SHP77 (cell line): ENCODE measurements at regions not wholly inside any gene's neighbourhood (a gene's known extent, or its start where the extent isn't known, plus 50 kb on each side); places are given as distances from the start of the nearest gene placed in this dataset.

Source experiments
- DNase-seq, 2 experiments: peaks; one replicate each; lab custom pipeline; 2025; lab: John Stamatoyannopoulos, UW

DNA sequence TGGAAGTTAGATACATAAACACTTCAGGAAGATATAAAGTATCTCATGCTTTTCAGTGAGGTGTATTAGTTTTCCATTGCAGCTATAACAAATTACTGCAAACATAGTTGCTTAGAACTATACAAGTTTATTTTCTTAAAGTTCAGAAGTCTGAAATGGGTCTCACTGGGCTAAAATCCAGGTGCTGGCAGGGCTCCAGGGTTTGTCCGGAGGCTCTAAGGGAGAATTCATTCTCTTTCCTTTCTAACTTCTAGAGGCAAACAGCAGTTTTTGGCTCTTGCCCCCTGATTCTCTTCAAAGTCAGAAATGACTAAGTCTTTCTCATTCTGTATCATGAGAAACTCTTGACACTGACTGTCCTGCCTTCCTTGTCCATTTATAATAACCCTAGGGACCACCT is 138.8 kb downstream of the AASDHPPT start:
- no peak for DNase-seq

DNA sequence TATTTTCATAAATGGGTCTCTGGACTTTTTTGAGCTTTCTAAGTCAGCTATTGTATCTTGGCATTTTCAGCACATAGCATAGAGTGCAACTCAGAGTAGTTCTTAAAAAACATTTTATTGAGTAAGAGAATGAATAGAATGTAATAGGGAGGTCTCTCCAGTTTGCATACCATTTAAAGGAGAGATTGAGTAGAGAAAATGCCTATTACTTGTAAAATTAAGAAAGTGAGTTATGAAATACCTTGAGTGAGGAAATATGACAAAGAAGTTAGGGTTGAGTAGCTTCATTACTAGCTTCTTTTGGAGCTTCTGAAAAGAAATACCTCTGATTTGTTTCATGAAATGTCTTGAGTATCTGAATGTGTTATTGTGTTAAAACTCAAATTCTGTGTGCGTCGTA is 140.0 kb downstream of the AASDHPPT start:
- DNase-seq: no peak

DNA sequence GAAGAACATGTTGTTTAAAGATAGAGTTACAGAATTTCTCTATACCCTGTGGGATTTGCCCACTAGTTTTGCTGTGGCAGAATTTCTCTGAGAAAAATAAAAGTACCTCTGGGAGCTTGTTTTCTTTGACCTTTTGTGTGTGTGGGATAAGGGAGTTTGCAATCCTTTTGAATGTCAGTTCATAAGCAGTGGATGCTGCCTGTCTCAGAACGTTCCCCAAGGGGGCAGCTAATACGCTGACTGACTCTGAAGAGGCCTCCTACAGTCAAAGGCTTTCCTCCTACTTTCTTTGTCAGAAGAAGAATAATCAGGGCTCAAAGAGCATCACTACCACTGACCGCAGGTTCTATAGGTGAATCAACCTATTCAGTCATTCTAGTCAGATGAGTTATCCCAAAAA is 140.6 kb downstream of the AASDHPPT start:
- no peak for DNase-seq

DNA sequence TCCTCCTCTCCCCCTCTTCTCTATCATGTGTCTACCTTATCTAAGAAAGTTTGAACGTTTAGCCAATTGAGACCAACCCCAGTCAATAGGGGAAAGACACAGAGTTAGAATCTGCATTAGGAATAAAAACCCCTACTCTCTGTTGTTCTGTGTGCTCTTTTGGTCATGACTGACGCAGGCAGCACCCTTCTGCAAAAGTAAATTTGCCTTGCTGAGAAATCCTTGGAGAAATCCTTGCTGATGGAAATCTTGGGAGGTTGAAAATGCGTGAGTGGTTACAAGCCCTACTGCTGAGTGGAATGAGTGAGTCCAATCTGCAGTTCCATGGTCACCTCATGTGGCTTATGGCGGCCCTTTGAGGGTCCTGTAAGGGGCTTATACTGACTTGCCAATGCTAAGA is 145.2 kb downstream of the AASDHPPT start:
- no peak for DNase-seq

DNA sequence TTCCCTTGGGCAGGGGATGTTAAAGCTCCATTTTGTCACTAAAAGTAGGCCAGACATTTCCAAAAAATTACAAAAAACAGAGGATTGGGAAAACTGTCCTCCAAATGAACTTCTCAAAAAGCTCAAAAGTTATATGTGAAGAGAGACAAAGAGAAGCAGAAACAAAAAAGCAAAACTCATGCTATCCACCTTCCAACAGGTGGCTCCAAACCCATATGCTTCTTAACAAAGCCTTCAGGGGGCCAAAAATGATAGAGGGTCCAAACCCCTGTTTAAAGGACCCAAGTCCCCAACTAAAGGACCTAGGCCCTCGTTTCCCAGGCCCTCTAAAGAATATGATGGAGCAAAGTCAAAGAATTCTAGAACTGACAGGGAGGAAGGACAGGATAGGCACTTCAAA is 146.7 kb downstream of the AASDHPPT start:
- DNase-seq: no peak

DNA sequence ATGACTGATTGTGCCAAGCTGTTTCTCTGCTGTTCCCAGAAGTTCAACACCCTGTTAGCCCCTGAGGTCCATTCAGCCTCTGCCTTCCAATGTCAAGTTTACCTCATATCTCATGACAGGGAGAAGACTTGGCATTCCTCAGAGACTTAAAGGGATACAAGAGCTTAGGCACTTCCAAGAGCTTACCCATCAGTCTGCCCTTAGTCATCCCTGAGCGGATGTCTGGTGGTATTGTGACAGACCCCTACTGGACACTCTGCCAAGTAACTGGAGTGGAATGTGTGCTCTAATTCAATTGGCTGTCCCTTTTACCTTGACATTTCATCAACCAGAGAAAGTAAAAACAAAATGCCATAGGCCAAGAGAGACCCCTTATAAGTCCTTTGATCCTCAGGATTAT is 151.5 kb downstream of the AASDHPPT start:
- no peak for DNase-seq

DNA sequence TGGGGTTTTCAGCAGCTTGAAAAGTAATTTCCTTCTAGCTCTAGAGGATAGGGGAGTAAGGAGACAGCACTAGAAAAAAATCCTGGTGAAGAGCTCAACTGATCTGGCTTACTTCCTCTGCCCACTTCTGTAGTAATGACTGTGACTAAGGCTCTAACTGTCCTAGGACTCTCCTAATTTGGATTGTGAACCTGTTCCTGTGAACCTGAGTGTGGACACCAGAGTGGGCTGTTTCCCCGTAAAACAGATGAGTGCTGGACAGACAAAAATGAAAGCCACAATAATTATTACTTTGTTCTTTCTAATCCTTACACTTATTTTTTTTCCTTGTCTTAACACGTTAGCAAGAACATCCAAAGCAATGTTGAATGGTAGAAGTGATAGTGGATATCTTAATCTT is 154.1 kb downstream of the AASDHPPT start:
- no peak for DNase-seq

DNA sequence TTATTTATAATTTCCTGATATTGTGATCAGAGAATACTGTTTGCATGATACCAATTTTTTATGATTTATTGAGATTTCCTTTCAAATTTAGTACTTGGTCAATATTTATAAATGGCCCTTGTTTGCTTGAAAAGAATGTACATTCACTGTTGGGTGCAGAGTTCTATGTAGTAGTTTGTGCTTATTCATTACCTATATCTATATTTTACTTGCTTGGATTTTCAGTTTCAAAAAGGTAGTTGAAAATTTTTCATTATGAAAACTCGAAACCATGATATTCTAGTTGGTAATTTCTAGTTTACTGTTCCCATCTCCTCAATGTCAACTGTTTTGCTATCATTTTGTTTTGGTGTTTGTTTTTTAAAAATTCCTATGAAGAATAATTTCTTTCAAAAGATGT is 155.7 kb downstream of the AASDHPPT start:
- no peak for DNase-seq

DNA sequence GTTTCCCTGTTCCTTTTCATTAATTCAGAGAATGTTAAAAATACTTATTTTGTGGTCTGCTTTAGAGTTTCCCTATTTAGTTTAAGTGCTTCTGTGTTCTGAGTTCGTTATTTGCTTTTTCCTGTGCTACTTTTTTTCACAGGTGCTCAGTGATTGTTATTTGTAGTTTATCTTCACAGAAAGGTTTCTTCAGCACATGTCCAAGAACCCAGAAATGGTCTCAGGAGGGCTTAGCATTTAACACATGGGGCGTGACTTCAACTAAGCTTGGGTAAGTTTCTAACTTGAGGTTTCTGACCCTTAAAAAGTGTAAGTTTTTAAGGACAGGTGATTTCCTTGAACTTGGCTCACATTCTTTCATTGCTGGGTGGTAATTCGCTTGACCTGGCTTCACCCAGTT is 157.3 kb downstream of the AASDHPPT start:
- DNase-seq: no peak

DNA sequence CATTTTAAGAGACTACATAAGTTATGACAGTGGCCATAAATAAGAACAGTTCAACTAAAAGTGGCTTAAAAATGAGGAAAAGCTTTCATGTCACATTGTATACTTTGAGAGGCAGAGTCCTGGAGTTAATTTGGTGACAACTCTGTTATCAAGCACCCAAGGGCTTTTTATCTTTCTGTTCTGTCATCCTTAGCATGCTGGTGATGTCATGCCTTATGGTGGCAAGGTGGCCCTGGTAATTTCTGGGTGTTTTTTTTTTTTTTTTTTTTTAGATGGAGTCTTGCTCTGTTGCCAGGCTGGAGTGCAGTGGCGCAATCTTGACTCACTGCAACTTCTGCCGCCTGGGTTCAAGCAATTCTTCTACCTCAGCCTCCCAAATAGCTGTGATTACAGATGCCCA is 158.8 kb downstream of the AASDHPPT start:
- DNase-seq: no peak

DNA sequence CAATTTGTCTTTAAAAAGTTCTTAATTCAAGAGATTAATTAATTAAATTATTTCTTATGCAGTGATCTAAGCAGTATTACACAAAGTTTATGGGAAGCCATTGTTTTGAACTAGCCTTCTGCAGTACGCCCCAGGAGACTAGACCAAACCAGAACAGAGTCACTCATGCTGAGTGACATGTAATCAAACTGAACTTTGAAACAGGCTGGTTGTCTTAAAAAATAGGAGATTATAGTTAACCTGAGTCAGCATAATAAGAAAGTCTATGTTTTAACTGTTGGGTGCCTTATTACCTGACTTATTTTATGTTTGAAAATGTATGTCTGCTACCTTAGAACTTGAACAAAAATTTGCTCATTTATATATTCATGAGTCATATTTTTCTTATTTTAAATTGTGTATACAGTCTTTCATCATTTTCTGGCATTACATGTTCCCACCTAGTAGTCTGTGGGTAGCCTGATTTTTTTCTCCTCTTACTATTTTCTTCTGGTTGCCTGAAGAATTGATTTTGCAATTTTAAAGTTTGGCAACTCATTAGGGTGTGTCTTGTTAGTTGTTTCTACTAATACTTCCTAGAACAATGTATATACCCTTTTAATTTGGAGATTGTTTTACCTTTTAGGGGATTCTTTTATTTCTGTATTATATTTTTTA is 161.4 kb downstream of the AASDHPPT start:
- no peak for DNase-seq

DNA sequence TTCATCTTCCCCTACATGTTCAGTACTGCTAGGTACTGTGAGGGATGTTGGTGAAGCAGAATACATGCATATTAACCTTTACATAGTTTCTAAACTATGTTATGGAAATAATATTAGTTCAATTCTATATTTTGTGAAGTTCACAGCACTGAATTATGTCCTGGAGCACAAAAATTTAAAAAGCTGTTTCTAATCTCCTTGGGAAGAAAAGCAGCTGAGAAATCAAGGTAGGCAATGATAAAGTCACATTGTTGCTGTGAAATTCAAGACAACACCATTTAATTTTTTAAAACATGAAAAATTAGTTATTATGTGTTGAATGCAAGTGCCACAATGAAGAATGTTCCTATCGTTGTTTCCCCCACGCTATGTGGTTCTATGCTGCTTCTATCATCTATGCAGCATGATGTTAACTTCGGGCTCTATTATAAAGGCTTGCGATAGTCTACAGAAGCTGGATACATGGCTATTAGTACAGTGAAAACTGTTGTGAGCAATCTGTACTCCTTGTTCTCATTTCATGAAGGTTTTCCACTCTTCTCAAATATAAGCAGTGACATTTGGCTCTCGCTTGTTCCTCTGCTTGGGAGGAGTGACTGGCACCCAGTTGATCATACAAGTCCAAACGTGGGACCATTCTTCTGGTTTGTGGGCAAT is 164.3 kb downstream of the AASDHPPT start:
- DNase-seq: no peak

DNA sequence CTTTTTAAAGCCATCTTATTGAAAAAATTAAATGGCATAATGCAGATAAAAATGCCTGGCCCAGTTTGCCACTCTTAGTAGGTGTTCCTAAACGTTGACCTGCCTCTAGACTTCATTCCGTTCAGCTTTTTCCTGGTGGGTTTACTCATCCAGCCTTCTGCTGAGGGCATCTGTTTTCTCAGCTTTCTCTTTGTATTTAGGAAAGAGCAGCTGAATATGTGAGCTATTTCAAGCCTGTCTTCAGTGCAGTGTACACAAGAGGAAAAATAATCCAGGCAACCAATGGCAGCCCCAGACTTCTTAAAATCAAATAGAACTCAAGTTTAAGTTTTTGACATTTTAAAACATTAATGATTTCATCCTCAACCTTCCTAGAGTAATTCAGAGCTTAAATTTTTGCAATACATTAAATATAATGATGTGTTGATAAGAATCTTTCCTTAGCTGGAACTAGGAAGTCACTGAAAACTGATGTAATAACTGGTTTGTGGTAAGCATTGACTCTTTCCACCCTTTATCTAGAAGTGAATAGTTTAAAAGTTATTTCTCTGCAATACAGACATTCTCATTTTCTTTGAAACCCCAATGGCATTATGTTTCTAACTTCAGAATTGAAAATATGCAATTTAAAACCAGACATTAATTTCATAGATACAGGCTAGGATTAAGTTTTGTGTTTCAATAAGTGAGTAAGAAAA is 165.4 kb downstream of the AASDHPPT start:
- DNase-seq: peak in 1 of 2 experiments; percentile 2

DNA sequence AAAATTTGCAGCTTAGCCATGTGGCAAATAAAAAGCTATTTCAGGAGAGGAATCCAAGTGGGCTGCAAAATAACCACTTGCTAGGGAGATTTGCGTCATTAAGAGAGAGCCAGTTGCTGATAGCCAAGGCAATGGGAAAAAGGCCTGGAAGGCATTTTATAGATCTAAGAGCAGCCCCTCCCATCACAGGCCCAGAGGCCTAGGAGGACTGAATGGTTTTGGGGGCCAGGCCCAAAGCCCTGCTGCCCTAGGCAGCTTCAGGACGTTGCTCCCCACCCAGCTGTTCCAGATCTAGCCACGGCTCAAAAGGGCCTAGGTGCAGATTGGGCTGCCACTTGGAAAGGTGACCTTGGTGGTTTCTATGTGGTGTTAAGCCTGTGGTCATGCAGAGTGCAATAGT is 169.0 kb downstream of the AASDHPPT start:
- DNase-seq: no peak

DNA sequence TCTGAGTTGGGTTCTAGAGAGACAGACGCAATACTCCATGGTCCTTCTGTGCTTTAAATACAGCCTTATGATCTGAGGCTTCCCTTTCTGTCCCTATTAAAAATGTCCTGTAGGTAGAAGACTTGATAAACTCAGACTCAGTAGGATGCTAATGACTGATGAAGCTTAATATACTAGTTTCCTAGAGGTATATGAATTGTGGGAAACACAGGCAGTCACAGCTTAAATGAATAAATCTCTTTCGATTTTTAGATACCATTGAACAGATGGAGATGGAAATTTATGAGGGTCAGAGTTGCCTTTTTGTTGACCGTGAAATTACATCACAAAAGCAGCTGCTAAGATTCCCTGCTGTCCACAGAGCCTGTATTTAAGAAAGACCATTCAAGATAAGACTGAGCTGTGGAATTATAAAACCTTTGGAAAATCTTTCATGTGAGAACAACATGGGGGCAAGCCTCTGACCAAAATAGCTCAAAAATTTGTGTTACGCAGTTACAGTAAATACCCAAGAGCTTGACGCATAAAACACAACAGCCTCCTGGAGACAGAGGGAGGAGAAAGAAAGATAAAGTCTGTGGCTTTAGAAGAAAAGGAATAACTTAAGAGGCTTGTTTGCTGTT is 172.3 kb downstream of the AASDHPPT start:
- no peak for DNase-seq

DNA sequence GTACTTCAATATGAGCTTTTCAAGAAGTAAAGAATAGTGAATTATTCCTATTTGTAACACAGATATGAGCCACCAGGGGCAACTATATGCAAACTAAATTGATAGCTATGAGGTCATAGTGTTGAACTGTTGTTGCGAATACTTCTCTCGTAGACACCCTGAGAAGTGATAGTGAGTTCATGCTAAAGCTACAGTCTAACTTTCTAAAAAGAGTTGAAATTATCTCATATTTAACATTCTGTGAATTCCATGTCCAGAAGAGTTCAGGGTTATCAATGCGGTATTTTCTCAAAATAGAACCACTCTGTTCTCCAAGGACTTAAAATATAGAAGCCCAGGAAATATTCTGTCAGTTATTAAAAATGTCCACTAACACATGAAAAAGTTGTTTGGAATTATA is 185.4 kb downstream of the AASDHPPT start:
- no peak for DNase-seq

DNA sequence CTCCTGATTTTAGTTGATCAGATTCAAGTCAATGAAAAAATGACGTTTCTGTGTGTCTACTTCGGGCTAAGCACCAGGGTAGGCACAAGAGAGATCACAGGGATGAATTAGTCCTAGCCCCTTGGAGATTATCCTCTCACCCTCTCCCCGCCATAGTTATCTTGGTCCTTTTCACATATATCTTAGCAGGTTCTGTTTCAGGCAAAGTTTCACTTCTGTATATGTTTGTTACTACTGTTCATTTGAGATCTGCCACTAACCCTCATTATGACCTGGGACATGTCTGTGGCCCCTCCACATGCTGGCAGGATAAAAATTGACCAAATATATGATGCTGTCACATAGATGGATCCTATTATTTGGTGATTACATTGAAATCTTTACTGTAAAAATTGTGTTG is 186.1 kb downstream of the AASDHPPT start:
- no peak for DNase-seq

DNA sequence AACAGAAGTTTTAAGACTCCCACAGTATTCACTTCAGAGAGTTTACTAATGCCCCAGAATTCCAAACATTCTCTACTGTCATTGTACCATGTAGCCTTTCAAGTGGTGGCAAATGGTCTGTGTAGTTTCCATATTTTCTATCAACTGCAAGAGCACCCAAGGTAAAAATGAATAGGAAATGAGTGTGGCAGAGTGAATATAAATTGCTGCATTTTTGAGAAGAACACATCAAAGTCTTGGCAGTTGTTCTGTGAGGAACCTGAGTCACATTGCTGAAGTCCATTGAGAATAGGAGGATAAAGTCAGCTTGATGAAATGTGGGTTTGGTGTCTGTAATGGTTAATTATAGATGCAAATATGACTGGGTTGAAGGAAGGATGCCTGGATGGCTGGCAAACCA is 193.6 kb downstream of the AASDHPPT start:
- DNase-seq: no peak

DNA sequence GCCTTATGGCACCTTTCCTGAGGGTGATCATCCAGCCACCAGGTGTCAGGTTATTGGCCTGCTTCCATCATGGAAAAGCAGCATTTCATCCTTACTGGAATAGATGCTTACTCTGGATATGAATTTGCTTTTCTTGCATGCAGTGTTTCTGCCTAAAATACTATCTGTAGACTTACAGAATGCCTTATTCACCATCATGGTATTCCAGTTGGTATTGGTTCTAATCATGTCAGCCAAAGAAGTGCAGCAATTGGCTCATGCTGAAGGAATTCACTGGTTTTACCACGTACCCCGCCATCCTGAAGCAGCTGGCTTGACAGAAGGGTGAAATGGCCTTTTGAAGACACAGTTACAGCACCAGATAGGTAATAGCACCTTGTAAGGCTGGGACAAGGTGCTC is 194.2 kb downstream of the AASDHPPT start:
- DNase-seq: no peak

DNA sequence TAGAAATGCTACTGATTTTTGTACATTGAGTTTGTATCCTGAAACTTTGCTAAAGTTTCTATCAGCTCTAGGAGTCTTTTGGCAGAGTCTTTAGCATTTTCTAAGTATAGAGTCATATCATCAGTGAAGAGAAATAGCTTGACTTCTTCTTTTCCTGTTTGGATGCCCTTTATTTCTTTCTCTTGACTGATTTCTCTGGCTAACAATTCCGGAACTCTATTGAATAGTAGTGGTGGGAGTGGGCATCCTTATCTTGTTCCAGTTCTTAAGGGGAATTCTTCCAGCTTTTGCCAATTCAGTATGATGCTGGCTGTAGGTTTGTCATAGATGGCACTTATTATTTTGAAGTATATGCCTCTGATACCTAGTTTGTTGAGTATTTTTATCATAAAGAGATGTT is 197.7 kb downstream of the AASDHPPT start:
- no peak for DNase-seq

DNA sequence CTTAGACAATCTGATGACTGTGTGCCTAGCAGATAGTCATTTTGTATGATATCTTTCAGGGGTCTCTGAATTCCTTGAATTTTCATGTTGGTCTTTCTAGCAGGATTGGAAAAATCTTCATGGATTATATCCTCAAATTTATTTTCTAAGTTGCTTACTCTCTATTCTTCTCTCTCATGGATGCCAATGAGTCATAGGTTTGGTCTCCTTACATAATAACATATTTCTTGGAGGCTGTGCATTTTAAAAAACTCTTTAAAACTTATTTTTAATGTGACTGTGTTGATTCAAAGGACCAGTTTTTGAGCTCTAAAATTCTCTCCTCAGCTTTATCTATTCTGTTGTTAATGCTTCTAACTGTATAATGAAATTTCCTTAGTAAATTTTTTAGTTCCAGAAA is 198.7 kb downstream of the AASDHPPT start:
- no peak for DNase-seq

DNA sequence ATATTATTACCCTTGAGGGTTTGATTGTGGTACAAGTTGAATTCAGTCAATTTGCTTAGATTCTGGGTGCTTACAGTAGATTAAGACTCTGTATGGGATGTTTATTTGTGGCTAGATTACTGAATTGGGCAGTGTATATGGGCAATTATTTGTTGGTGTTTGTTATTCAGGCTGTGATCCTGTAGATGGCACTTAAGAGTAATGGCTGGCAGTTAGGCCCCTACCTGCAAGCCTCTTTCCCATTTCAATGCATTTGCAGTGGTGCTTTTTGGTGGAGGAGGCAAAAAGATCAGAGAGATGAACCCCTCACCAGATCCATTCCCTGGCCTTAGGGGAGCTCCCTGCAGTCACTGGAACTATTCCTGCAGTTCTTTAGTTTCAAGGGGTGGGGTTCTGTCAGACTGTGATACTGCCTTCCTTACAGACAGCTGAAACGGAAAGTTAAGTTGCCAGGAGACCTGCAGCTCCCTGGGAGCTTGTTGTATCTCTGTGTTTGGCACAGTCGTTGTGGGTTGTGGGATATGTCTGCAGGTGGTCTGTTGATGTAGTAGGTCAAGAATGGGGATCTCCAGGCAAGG is 199.5 kb downstream of the AASDHPPT start:
- no peak for DNase-seq

DNA sequence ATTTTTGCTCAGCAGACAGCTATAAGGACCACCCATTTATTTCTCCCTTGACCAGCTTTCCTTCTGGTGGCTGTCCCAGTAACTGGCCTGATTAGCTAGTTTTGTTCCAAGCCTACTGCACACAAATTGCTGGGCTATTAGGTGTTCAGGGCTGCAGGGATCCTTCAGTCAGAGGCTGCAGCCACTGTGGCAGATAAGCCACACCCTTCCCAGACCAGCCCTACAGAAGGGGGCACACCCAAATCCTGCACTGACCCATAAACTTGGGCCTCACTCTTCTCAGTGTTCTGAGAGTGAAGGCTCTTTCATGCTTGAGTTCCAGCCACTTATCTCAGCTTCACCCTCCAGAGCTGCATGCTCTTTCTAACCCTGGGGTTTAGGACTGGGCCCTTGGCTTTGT is 200.0 kb downstream of the AASDHPPT start:
- no peak for DNase-seq
